GM18873 (cell line): ENCODE measurements at regions not wholly inside any gene's neighbourhood (a gene's known extent, or its start where the extent isn't known, plus 50 kb on each side); places are given as distances from the start of the nearest gene placed in this dataset.
"Not testable (repeated sequence)": the region's sequence is repeated elsewhere in the genome, so short reads cannot be mapped to it uniquely, and the experiment has no call there.

ENCODE experiments used
- ATAC-seq: cut with Tn5 transposase; IDR thresholded peaks from one replicate; pipeline ENCODE4 v1.9.1; 2021; ENCODE audit warnings: mild to moderate bottlenecking, moderate library complexity, moderate number of reproducible peaks; ENCODE audit not compliant: unreplicated experiment, low FRiP score

DNA sequence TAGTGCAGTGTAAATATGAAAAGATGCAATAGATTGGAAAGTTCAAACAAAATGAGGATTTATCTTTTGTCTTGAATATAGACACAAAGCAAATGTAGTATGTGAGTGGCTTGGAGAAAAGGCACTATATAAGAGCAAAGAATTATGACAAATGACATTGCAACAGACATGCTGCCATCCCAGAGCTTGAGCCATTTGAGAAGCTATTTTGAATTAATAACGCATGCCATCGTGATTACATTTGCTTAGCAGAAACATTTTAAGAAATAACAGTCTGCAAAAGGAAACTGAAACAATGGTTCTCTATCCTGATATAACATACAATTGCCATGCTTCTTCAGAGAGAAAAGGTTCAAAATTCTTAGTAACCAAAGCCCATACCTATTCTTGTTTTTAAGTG, 677.1 kb downstream of the ZEB2 start:
- no peak for ATAC-seq

GRCh38 chr2:143841935-143842334, 678.0 kb downstream of the ZEB2 start:
- no peak for ATAC-seq

GRCh38 chr2:143840601-143841000, 679.3 kb downstream of the ZEB2 start:
- no peak for ATAC-seq

- no peak for ATAC-seq
These were observed 679.7 kb downstream of the ZEB2 start for GRCh38 chr2:143840194-143840593.

- ATAC-seq = no peak
These were observed 680.5 kb downstream of the ZEB2 start for GRCh38 chr2:143839456-143839855.

DNA sequence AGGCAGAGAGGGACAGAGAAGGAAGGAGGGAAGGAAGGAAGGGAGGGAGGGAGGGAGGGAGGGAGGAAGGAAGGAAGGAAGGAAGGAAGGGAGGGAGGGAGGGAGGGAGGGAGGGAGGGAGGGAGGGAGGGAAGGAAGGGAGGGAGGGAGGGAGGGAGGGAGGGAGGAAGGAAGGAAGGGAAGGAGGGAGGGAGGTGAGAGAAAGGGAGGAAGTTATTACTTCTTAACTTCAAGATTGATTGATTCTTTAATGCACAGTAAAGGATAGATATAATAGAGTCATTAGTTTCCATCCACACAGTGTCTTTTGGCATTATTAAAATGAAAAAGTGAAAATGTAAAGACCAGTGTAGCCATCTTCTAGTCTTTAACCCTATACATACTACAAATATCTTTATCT, 682.9 kb downstream of the ZEB2 start:
- ATAC-seq = not testable (repeated sequence)

- ATAC-seq = no peak
These were observed 684.4 kb downstream of the ZEB2 start for GRCh38 chr2:143835481-143835880.

DNA sequence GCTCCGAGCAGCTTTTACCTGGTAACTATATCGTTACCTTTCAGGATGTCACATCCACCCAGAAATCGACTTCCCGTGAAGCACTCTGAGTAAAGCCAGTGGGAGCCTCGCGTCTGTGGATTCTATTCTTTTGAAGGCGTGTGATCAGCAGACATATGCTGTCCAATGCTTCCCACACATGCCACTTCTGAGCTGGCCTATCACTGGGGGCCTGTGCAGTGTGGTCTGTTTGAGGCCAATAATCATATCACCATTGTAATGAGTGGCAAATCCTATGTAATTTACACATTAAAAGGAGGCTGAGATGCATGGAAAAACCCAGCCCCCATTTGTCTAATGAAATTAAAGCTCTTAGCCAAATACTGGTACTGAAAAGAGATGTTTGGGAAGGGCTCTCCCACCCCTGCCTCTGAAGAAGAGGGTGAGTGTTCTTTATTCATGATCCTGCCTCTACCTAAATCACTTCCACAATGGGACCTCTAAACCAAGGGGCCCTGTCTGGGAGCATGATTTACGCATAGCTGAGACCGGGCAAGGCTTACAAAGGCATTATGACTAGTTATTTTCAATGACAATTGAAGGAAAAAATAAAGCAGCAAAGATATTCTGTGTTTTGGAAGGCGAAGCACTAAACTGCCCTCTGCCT, 686.8 kb downstream of the ZEB2 start:
- no peak for ATAC-seq

GRCh38 chr2:143830476-143830875, 689.4 kb downstream of the ZEB2 start:
- ATAC-seq = no peak

GRCh38 chr2:143828763-143829537, 691.0 kb downstream of the ZEB2 start:
- no peak for ATAC-seq

DNA sequence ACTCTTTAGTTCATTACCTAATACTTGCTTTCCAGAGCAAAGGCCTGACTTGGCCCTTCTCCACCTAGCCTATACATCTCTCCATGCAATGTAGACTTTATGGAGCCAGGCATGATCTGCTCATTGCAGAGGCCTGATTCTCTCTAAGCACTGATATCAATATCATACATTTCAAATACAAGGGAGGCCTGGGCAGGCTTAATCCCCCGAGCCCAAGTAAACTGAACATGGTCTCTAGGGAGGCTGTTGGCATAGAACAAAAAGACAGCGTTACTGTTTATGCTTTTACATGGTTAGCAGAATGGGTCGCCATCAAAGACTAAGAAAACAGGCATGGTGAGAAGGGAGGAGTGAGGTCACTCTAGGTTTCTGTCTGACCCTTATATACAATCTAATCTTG, 695.1 kb downstream of the ZEB2 start:
- no peak for ATAC-seq

DNA sequence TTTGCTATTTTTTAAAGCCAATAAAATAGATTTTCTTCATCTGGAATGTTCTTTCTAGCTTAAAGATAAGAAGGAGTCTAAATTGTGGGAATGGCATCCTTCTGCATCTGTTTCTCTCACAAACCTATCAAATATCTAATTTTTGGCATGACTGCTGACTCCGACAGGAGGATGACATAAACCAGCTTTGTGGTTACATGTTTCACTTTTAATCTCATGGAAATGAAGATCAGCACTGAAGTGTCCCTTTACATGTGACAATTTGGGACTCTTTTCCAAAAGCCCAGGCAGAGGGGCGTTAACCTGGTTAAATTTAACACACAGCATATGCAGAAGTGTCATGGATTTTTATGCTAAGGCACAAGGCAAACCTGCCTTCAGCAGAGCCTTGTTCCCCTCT, 694.7 kb downstream of the ARHGAP15 start:
- no peak for ATAC-seq

DNA sequence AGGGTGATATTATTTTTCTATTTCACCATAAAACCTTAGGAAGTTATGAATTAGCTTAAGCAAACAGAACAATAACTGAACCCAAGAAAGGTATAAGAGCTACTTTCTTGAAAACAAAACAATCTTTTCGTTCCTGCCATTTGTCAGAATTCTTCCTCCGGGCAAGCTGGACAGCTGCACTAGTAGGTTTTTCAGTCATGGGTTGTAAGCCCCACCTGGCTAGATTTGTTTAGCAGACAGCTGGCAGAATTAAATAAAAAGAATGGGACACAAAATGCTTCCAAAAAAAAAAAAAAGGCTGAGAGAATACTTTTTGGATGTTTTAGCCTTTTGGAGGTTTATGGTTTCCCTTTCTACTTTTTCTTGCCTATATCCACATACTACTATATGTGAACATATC, 694.1 kb downstream of the ARHGAP15 start:
- no peak for ATAC-seq

DNA sequence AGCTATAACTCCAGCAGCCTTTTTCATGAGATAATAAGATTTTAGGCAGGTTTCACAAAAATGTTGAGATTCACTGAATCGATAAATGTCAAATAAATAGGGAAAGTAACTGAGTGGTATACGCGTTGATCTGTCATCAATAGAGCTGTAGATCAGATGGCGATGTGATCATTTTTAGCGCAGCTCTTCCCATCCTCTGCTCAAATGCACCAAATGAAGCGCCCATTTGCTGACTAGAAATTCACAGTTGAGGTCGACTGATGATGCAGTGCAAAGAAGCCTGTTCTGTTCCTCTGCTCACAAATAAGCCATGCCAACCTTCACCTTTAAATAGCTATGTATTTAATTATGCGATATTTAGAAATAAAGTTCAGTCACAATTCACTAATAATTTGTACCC, 693.5 kb downstream of the ARHGAP15 start:
- no peak for ATAC-seq

- ATAC-seq = no peak
These were observed 690.5 kb downstream of the ARHGAP15 start for GRCh38 chr2:143819764-143820163.

- ATAC-seq = no peak
These were observed 690.0 kb downstream of the ARHGAP15 start for GRCh38 chr2:143819190-143819735.
